Inferior parietal cortex (tissue), 1 donor: ENCODE measurements at regions not wholly inside any gene's neighbourhood (a gene's known extent, or its start where the extent isn't known, plus 50 kb on each side); places are given as distances from the start of the nearest gene placed in this dataset.
"Not testable (repeated sequence)": the region's sequence is repeated elsewhere in the genome, so short reads cannot be mapped to it uniquely, and the experiment has no call there.

Source experiments
- DNase-seq: peaks from one replicate; pipeline ENCODE4 v3.0.0-alpha.2; 2016; ENCODE audit errors: extremely low spot score

DNA sequence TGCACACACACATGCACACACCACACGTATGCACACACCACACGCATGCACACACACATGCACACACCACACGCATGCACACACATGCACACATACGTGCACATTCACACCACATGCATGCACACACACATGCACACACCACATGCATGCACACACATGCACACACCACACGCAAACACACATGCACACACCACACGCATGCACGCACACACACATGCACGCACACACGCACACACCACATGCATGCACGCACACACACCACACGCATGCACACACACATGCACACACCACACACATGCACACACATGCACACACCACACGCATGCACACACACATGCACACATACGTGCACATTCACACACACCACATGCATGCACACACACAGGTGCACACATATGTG is 169.8 kb upstream of the SALL3 start:
- no peak for DNase-seq

DNA sequence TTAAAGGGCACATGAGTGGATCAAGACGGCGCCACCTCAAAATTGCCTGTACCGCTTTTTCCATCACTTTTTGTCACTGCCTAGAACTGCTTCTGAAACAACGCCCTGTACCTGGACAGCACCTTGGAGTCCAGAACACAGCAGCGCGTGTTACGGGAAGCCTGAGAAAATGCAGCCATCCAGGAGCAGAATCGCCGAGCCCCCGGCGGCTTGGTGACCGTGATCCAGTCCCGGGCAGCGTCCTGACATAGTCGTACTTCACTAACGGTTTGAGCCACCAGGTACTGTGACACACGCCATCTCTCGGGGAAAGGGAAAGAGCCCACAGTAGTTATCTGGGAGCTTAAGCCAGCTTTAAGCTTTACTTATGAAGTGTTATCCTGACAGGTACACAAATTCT is 168.9 kb upstream of the SALL3 start:
- no peak for DNase-seq

DNA sequence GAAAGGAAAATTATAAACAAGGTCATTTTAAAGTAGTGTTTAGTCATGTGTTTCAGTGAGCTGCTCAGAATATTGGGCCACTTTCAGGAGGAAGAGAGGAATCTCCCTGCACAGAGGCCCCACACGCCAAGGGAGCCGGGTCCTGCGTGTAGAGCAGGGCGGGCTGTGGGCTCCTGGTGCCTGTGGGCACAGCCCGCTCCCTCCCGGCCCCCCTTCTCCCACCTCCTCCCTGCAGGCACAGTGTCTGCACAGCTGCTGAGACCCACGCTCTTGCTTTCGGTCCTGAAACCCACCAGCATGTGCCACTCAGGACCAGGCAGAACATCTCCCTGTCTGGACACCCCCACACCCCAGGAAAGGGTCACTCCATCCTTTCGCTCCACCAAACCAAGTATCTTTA is 167.6 kb upstream of the SALL3 start:
- DNase-seq, result no peak

DNA sequence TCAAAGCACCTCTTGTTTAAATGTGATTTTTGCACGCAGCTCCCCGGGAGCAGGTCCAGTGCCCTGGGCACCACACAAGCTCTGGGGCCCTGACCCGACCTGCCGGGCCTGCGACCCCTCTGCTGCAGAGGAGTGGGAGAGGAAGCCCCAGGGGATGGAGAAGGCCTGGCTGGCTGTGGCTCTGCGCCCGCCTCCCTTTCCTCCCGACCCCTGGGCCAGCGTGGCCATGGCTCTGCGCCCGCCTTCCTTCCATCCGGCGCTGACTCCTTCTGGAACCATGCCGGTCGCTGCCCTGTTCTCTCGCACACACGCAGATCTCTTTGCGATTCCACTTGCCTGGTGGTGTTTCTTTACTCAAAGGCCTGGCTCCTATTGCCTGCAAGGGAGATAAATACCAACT is 166.5 kb upstream of the SALL3 start:
- DNase-seq, result no peak

DNA sequence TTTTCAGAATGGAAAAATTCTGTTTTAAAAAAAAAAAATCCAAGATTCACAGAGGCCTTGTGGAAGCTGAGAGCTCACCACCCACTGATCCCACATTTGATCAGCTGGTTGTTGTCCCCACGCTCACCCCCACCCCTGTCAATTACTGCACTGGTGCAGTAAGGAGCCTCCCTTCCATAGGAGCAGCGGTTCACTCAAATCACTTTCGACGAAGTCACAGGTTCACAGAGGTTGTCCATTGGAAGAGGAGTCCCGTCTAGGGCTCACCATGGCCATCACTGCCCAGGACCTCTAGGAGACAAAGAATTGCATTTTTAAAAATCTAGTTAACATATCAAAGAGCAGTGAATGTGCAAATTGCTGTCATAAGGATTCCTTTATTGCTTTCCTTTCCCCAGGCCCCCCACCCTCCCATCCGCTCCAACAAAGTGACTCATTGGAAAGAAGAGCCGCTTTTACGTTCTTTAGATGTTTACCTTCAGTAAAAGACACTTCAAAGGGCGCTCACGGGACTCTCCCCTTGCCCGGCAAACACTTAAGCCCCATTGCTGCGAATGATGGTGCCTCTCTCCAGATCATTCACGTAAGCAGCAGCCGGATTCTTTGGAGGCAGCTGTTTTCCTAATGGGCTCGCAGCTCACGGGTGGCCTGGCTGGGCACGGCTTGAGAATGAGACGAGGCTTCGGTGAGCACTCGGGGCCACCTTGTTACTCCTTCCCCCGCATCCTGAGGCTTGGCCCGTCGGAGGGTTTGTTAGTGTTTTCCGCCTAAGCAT is 165.5 kb upstream of the SALL3 start:
- DNase-seq, result no peak

DNA sequence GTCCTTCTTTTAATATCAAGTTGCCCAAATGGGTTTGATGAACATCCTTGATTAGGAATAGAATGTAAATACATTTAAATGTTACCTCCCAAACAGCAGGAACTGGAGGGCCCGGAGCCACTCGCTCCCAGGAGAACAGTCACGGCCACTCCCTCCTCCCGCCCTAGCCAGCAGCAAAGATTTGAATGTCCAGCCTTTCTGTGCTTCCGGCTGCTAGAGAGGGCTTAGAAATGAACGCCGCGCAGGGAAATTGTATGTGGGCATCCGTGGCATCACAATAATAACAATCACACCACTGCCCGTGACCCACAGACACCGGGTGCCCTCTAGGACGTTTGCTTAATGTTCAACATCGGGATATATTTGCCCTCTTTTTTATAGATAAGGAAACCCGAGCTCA is 164.9 kb upstream of the SALL3 start:
- DNase-seq, result no peak

DNA sequence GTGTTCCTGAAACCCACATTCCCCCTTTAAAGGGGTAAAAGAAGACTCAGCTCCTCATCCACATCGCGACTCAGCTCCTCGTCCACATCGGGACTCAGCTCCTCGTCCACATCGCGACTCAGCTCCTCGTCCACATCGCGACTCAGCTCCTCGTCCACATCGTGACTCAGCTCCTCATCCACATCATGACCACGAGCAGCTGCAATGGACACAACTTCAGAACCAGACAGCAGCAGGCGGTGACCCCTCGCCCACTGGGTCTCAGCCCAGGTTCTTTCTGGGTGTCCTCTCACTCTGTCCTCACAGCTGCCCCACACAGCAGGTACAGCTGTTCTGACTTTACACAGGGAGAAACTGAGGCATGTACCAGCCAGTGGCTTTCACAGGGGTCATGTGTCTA is 163.5 kb upstream of the SALL3 start:
- DNase-seq, result no peak

DNA sequence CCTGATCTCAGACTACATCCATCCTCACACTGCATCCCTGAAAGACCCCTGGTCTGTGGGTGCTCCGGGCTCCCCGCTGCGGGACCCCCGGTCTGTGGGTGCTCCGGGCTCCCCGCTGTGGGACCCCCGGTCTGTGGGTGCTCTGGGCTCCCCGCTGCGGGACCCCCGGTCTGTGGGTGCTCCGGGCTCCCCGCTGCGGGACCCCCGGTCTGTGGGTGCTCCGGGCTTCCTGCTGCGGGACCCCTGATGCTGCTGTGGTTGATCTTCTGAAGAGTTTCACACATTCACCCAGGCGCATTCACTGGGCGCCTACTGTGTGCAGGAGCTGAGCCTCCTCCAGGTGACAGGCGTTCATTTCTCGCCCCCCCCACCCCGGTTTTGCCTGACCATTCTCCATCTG is 162.7 kb upstream of the SALL3 start:
- no peak for DNase-seq

DNA sequence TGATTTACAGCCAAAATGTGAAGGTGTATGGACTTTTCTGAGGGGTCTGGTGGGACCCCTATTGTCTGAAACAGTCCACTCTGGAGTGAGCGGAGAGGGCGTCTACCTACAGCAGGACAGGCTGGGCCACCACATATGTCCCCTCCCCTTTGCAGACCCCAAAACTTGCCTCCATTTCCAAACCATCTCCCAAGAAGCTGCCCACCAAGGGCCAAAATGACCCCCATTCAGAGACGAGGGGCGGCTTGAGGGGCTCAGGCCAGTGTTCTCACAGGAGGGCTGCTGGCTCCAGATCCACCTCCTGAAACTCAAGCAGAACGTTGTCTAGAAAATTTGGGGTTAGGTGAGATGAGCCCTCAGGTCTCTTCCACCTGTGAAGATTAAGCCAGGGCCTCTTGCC is 161.1 kb upstream of the SALL3 start:
- no peak for DNase-seq

DNA sequence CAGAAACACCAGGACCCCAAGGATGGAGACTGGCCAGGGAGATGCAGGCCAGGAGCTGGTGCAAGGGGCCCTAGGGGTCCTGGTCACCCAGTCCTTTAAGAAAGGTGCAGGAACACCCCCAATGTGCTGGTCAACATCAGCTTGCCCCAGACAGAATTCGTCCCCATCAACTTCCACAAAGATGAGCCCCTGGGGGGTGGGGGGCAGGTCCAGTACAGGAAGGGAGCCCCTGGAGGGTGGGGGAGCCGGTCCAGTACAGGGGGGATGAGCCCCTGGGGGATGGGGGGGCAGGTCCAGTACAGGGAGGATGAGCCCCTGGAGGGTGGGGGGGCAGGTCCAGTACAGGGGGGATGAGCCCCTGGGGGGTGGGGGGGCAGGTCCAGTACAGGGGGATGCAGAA is 160.7 kb upstream of the SALL3 start:
- no peak for DNase-seq

DNA sequence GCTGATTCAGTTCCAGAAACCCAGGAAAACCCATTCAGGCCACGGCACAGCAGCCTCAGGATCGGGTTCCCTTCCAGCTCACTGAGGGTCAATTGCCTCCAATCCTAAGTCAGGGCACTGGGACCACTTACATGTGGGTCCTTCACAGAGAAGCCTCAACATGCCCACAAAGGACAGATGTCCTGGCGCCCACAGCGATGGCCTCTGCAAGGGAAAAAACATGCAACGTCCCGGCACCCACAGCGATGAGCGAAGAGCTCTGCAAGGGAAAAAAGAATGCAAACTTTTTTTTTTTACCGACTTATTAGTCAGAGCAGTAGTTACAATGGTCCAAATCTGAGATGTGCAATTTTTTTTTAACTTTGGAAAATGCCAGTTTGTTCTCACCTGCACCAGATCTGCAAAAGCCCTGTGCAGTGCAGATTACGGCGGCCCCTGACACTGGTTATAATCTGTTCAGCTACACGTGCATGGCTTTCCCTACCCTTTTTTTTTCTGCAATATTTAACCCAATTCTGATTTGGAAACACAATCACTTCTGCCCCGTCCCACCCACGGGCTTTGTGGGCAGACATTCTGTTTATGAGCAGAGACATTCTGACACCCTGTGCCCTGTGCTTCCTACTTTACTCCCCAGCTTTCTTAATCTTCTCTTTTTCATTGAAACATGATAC is 159.3 kb upstream of the SALL3 start:
- DNase-seq, result no peak

DNA sequence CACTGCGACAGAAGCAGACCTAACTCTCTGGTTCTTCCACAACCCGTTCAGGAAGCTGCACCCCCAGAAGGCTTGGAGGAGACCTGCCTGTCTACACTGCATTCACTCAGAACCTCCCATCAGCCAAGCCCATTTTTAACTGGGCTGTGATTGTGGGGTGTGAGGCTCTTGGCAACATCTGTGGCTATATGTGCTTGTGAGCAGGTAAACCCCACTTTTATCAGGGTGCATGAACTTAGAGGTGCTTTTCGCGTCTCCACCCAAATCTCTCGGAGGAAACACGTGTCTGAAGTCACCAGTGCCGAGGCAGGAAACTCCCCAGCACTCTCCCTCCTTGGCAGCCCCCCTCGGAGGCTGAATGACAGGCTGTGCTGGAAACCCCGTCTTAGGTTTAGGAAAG is 158.2 kb upstream of the SALL3 start:
- no peak for DNase-seq

DNA sequence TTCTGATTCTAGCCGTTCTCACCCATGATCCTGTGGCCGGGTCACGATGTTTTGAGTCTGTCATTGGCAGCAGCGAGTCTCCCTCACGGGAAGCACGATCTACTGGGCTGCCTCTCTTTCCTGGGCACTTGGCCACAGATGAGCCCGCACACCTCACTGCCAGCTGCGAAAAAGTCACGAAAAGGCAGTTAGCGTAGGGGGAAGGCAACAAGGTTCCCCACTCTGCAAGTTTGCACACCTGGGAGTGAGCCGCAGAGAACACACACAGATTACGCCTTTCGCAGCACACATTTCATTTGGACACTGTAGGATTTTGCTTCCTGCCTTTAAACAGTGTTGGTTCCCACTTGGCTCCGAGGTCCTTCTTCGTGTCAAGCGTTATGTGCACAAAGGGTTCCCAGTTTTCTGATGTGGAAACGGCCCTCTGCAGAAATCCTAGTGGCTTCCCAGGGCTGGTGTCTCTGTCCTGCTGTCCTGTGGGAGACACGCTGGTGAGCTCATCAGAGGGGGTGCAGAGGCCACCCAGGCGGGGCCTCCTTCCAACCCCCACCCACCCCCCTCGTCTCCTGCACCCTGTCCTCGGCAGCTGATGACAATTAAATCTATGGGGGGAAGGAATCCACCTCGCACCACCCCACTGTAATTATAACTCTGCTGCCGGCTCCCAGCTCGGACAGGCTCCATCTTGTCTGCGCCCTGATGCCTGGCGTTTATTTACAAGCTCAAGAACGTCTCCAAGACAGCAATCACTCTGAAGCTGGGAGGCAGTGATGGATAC is 157.3 kb upstream of the SALL3 start:
- DNase-seq, result no peak

DNA sequence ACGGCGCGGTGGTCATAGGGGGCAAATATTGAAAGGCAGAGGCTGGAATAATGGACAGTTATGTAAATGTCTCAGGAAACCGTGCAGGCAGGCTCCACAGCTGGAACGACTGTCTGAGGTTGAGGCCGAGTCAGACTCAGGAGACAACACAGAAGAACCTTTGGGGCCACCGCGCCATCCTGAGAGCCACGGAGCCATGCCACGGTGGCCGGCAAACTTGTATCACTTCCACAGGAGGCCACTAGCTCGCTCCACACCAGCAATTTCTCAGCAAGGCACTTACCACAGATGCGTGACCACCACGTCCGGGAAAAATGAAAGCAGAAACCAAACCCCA is 156.7 kb upstream of the SALL3 start:
- no peak for DNase-seq

DNA sequence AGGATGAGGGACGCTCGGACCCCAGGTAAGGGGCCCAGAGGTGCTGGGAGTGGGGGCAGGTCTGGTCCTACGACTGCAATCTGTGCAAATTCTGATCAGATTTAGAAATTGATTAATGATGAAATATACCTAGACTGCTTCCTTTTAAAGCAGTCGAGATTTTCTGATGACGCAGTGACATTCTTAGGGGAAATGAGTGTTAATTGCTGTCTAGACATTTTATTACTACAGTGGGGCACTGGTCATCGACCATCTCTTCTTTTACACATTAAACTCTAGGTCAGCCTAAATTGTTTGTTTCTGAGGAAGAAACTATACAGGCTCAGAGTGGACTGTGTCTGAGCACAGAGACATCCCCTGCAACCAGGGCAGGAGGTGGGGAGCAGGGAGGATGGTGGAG is 154.4 kb upstream of the SALL3 start:
- no peak for DNase-seq

DNA sequence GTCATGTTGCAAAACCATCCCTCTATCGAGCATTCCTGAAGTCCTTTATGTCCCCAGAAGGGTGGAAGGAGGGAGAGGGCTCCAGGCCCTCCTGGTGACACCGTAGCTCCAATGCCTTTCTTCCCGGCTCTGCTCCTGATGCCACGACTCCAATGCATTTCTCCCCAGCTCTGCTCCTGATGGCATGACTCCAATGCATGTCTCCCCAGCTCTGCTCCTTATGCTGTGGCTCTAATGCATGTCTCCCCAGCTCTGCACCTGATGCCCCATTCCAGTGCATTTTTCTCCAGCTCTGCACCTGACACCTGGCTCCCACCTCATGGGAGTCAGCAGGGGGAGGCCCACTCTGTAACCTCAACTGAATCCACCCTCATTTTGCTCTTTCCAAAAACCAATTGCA is 153.0 kb upstream of the SALL3 start:
- DNase-seq, result no peak

DNA sequence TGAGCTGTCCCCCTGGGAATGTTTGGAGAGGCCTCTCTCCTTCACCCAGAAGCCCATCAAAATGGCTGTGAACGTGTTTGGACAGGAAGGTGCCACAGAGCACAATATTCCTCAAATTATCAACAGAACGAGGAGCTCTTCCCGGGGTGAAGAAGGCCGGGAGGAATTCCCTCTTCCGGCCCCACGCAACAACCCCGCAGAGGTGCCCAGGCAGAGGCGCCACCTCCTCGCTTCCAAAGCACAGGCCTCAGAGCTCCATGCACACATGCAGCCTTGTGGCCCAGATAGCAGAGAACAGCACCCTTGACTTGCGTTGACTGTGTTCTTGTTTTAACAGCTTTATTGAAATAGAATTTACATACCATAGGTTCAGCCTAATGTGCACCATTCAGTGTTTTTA is 152.5 kb upstream of the SALL3 start:
- DNase-seq, result no peak

DNA sequence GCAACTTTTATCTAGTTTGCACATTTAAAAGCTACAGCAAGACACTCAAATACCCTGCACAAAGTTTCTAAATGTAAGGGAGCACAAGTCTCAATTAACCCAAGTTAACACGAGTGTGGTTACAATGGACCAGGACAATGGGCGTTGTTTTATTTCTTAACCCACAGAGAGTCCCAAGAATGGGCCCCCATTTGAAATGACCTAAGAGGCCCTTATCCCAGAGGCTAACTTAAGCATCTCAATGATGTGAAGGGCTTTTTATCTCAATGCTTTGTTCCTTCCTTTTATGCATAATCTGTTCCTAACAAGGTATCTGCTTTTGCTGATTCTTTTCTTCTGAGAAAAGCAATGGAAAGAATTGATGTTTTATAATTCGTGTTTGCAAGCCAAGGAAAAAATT is 151.5 kb upstream of the SALL3 start:
- no peak for DNase-seq

DNA sequence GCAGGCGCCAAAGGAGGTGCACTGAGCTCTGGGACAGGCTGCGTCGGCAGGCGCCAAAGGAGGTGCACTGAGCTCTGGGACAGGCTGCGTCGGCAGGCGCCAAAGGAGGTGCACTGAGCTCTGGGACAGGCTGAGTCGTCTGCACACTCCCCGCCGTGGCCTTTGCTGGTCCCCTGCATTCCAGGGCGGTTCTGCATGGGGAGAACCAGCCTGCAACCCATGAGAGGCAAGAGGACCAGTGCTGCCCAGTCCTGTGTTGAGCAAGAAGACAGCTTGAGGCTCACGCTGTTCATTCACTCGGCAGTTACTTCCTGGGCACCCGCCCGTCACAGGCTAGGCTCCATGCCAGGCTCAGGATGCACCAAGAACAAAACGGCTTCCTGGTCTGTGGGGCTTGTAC is 150.6 kb upstream of the SALL3 start:
- DNase-seq, result not testable (repeated sequence)

DNA sequence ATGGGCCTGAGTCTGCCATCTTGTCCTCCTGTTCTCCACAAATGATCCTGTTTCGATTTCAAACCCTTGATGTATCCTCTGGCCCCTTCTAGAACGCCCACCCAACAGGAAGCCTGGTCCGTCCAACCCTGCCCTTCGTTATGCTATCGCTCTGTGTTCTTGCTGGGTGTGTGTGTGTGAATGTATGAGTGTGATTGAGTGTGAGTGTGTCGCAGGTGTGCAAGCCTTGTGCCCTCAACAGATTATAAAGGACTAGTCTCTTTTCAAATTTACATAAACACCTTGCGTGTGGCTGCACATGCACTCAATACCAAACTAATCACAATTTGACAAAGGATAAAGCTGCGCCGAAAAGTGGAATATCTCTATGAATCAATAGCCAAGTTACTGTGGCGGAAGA is 149.5 kb upstream of the SALL3 start:
- no peak for DNase-seq

DNA sequence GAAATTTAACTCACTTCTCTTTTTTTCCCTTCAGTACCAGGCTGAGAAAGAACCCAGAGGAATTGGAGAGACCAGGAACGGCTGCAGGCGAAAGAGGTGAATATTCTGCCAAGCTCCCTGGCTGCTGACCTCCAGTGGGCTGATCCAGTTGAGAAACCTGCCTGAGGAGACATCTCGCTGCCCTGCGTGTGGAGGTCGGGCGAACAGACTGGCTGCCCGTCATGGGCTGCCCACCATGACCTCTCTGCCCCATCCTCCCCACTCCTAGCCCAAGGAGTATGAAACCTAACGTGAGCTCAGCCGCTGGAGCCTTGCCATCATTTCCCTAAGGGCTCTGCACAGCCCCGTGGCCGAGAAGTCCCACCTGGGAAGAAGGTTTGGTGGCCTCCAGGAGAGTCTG is 148.8 kb upstream of the SALL3 start:
- no peak for DNase-seq

DNA sequence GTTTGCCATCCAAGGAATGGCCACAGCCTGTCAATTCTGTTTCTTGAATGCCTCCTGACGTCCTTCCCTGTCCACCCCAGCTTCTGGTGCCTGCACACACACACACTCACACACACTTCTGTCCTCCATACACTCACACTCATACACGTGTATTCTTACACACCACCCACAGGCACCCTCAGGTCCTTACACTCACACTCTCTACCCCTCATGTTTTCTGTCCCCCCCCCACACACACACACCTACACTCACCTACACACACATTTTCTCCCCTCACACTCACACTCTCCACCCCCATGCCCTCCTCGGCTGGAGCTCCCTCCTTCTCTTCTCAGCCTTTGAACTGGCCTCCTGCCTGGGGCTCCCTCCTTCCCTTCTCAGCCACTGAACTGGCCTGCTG is 148.0 kb upstream of the SALL3 start:
- DNase-seq, result no peak

DNA sequence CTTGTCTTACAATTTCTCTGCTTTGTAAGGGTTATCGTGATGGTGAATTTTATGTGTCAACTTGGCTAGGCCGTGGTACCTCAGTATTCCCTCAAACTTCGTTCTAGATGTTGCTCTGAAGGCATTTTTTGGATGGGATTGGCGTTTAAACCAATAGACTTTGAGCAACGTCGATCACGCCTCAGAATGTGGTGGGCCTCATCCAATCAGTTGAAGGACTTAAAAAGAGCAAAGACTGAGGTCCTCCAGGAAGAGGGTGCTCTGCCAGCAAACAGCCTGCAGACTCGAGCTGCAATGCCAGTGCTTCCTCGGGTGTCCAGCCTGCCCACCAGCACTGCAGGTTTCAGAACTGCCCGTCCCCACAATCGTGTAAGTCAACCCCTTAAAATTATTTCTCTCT is 145.8 kb upstream of the SALL3 start:
- no peak for DNase-seq
